PC-9 (cell line): ENCODE measurements at regions not wholly inside any gene's neighbourhood (a gene's known extent, or its start where the extent isn't known, plus 50 kb on each side); places are given as distances from the start of the nearest gene placed in this dataset.

Experiments used
- BruUV-seq: library from RNA; stranded (reverse); fragments of 400-500 nt; replicated peaks from 2 replicates; lab custom pipeline; 2021; lab: Mats Ljungman, UMichigan
- CTCF ChIA-PET: fragments of 300-600 bp; sonication (Branson Sonifier 250); formaldehyde crosslinking; loops from one replicate; lab custom pipeline; 2022; ENCODE audit warnings: antibody characterized with exemption; lab: Charles Lee
- POLR2A ChIA-PET: fragments of 300-600 bp; sonication (Branson Sonifier 250); formaldehyde crosslinking; loops from one replicate; lab custom pipeline; 2022; ENCODE audit warnings: antibody characterized with exemption; ENCODE audit not compliant: unreplicated experiment; lab: Charles Lee
- DNase-seq, 2 experiments: peaks; one replicate each; pipeline versions ENCODE4 v3.0.0 to v3.0.0-alpha.2; 2015 to 2022; ENCODE audit warnings: mixed read lengths in 1 of 2
- H2AFZ ChIP-seq: fragments of 200-600 bp; sonication (generic); 2 replicates; pipeline ENCODE4 v1.8.1; 2017; ENCODE audit warnings: antibody characterized with exemption
- H3F3A ChIP-seq: fragments of 200-600 bp; sonication (generic); 2 replicates; pipeline ENCODE4 v1.8.1; 2017; ENCODE audit warnings: antibody characterized with exemption, mild to moderate bottlenecking, low read depth; ENCODE audit not compliant: insufficient read depth
- H3K27ac ChIP-seq: fragments of 200-600 bp; sonication (generic); 2 replicates; pipeline ENCODE4 v1.6.1; 2016; ENCODE audit warnings: mixed run types
- H3K27me3 ChIP-seq: fragments of 200-600 bp; sonication (generic); 2 replicates; pipeline ENCODE4 v1.6.1; 2016; ENCODE audit warnings: low read depth, mixed run types; ENCODE audit not compliant: insufficient read depth
- H3K36me3 ChIP-seq: fragments of 200-600 bp; sonication (generic); 2 replicates; pipeline ENCODE4 v1.6.1; 2016; ENCODE audit warnings: low read depth, mixed run types
- H3K4me1 ChIP-seq: fragments of 200-600 bp; sonication (generic); replicated peaks from 2 replicates; pipeline ENCODE4 v1.6.1; 2016; ENCODE audit warnings: mixed run types; ENCODE audit not compliant: insufficient read depth
- H3K4me2 ChIP-seq: fragments of 200-600 bp; sonication (generic); 2 replicates; pipeline ENCODE4 v1.6.1; 2017; ENCODE audit warnings: mixed run types
- H3K4me3 ChIP-seq: fragments of 200-600 bp; sonication (generic); 2 replicates; pipeline ENCODE4 v1.6.1; 2016; ENCODE audit warnings: mixed run types
- H3K79me2 ChIP-seq: fragments of 200-600 bp; sonication (generic); 2 replicates; pipeline ENCODE4 v1.6.1; 2017; ENCODE audit warnings: low read depth, mixed run types
- H3K9me2 ChIP-seq: fragments of 200-600 bp; sonication (generic); 2 replicates; pipeline ENCODE4 v1.8.1; 2017; ENCODE audit warnings: mild to moderate bottlenecking; ENCODE audit not compliant: insufficient read depth
- H3K9me3 ChIP-seq: fragments of 200-600 bp; sonication (generic); 2 replicates; pipeline ENCODE4 v1.8.1; 2016; ENCODE audit warnings: low read depth; ENCODE audit not compliant: insufficient read depth
- H4K20me1 ChIP-seq: fragments of 200-600 bp; sonication (generic); 2 replicates; pipeline ENCODE4 v1.8.1; 2017; ENCODE audit not compliant: insufficient read depth
- CTCF ChIP-seq: fragments of 200-600 bp; sonication (generic); conservative IDR thresholded peaks from 2 replicates; pipeline ENCODE4 v1.6.1; 2017; ENCODE audit warnings: mixed run types, antibody characterized with exemption, mild to moderate bottlenecking, moderate library complexity
- EZH2 ChIP-seq: fragments of 200-600 bp; sonication (generic); IDR thresholded peaks from 2 replicates; pipeline ENCODE4 v1.8.0; 2017; ENCODE audit warnings: antibody characterized with exemption, low read depth
- intact Hi-C: fragments of 100-400 bp; cut with micrococcal nuclease; formaldehyde crosslinking; loops from one replicate; pipeline ENCODE4 v1.10.0; 2022; ENCODE audit not compliant: unreplicated experiment

GRCh38 chr12:29880987-29881386 is 97.2 kb upstream of the TMTC1 start:
- DNase-seq = no peak
- TF ChIP-seq EZH2 (no peak), CTCF (no peak)
- H3K27ac ChIP-seq = no peak overlapping the region
- H3K4me1 ChIP-seq = peaks cover 8% of the 10 kb centered on the region; the same call in 1 of the 2 replicates
- no peak overlapping the region for H2AFZ ChIP-seq
- H3F3A ChIP-seq = no peaks in the 10 kb centered on the region
- no peaks in the 10 kb centered on the region; the same call in 1 of the 2 replicates for H3K9me2 ChIP-seq
- BruUV-seq = no TSS peak
- H3K36me3 ChIP-seq = no peaks in the 10 kb centered on the region
- H4K20me1 ChIP-seq = no peaks in the 10 kb centered on the region
- no peak overlapping the region for H3K4me3 ChIP-seq
- ChIA-PET POLR2A (no interaction called here), CTCF (no interaction called here)
- H3K9me3 ChIP-seq = peaks cover 19% of the 10 kb centered on the region
- H3K27me3 ChIP-seq = no peaks in the 10 kb centered on the region
- intact Hi-C loops = no loop called here
- no peak overlapping the region for H3K4me2 ChIP-seq
- no peaks in the 10 kb centered on the region for H3K79me2 ChIP-seq

DNA sequence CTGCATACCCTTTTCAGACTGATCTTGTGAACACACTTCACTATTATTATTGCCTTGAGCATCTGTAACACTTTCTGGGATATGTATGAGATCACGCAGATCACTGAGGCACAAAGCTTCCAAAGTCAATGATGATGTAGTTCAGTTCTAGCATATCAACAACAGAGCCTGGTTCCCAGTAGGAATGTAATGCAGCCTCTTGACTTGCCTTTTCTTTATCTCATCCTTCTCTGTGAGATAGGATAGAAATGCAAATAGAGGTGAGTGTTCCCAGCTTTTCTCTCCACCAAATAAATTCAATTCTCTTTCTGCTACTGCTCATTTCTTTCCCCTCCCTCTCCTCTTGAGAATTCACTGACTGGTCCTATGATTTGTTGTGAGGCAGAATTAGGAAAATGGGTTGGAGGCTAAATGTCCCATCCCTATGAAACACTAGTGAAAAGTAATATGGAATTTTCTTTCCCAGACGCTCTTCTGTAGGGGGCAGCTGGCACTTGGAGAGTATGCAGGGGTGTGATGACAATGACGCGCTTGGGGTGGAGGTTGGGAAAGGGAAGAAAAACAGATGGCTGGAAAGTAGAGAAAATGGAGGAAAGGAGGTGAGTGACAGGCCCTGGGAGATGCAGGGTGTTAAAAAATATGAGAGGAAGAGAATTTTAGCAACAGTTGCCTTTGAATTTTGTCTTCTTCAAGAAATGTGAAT is 96.0 kb upstream of the TMTC1 start:
- no peak for TF ChIP-seq EZH2
- no peak for TF ChIP-seq CTCF
- no peak overlapping the region for H3K27ac ChIP-seq
- H3K27me3 ChIP-seq = no peaks in the 10 kb centered on the region
- peaks cover 13% of the 10 kb centered on the region; the same call in 1 of the 2 replicates for H3K9me3 ChIP-seq
- no peaks in the 10 kb centered on the region; the same call in 1 of the 2 replicates for H3K9me2 ChIP-seq
- H3K4me2 ChIP-seq = no peak overlapping the region
- H3F3A ChIP-seq = no peaks in the 10 kb centered on the region
- ChIA-PET POLR2A (no interaction called here), CTCF (no interaction called here)
- H2AFZ ChIP-seq = no peak overlapping the region
- intact Hi-C loops = no loop called here
- no peaks in the 10 kb centered on the region for H3K36me3 ChIP-seq
- no peak for DNase-seq
- no peaks in the 10 kb centered on the region for H3K79me2 ChIP-seq
- no peaks in the 10 kb centered on the region for H4K20me1 ChIP-seq
- peaks cover 6% of the 10 kb centered on the region; the same call in 1 of the 2 replicates for H3K4me1 ChIP-seq
- no peak overlapping the region for H3K4me3 ChIP-seq
- BruUV-seq = no TSS peak

DNA sequence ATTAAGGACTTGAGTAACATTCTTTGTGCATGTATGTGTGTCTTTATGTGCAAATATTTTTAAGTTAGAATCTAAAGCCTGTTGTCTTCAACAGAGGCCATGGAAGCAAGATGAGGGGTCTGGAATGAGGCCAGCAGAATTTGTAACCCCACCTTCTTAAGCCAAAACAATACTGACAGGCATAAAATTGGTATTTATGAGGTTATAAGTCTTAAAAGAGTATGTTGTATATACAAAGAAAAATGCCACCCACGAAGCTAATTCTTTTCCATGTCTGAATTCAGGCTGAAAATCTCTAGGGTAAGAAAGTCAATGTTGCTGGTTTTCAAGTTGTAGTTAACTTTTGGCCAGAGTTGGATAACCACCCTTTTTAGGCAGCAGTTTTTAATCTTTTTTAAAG is 86.2 kb upstream of the TMTC1 start:
- no peaks in the 10 kb centered on the region for H3K79me2 ChIP-seq
- H2AFZ ChIP-seq = no peak overlapping the region
- no peaks in the 10 kb centered on the region for H4K20me1 ChIP-seq
- H3K27me3 ChIP-seq = no peaks in the 10 kb centered on the region
- no peaks in the 10 kb centered on the region for H3K4me1 ChIP-seq
- intact Hi-C loops = no loop called here
- TF ChIP-seq EZH2 (no peak), CTCF (no peak)
- no peak overlapping the region for H3K4me2 ChIP-seq
- no peak overlapping the region for H3K27ac ChIP-seq
- no peak overlapping the region for H3K4me3 ChIP-seq
- no peaks in the 10 kb centered on the region for H3K9me3 ChIP-seq
- no peaks in the 10 kb centered on the region for H3F3A ChIP-seq
- no peaks in the 10 kb centered on the region for H3K36me3 ChIP-seq
- no peaks in the 10 kb centered on the region for H3K9me2 ChIP-seq
- no peak for DNase-seq
- ChIA-PET CTCF (no interaction called here), POLR2A (no interaction called here)
- no TSS peak for BruUV-seq
